ENCODE measurements at regions not wholly inside any gene's neighbourhood (a gene's known extent, or its start where the extent isn't known, plus 50 kb on each side); places are given as distances from the start of the nearest gene placed in this dataset.

DNA sequence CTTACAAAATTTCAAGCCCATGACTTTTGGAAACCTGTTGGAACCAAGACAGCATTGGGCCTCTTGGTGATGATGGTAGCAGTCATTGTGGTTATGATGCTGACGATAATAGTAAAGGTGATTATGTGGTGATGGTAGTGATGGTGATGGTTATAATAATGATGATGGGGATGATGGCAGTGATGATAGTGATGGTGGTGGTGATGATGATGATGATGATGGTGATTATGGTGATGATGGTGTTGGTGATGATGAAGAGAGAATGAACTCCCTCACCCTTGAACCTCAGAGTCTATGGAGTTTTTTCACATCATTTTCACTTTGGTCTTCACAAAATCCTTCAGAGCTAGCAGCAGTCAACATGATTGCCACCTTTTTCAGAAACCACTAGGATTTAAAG, 105.3 kb upstream of the ASIC2 start:
- intact Hi-C loops (cut with DNase I), result no loop called here
- DNase-seq, result no peak

GRCh38 chr17:33401249-33401648, 108.2 kb upstream of the ASIC2 start:
- DNase-seq (no peak), ATAC-seq (ENCODE audit: poor library complexity) (no peak)
- intact Hi-C loops (cut with DNase I), result no loop called here

More for the DNA sequence above, 105.3 kb upstream of the ASIC2 start:
- ATAC-seq (ENCODE audit: poor library complexity), result no peak

DNA sequence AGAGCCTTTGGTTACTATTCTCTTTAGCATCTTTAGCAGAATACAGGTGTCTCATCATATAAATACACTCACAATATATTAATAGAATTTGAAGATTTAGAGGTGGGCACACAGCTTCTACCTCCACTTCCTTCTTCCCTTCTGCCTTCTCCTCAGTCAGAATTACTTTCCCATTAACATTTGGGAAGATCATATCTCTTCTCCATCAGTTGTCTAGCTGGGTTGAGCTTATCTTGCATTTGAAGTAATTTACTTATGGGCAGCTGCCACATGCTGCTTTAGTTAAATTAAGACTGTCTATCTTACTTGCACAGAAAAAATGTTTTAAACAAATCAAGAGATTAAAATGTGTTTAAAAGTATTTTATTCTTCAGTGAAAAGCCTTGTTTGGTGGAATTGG, 110.1 kb upstream of the ASIC2 start:
- ATAC-seq (ENCODE audit: poor library complexity) (no peak), DNase-seq (no peak)
- intact Hi-C loops (cut with DNase I), result no loop called here

GRCh38 chr17:33404070-33404819, 111.2 kb upstream of the ASIC2 start:
- DNase-seq (no peak), ATAC-seq (ENCODE audit: poor library complexity) (no peak)
- intact Hi-C loops (cut with DNase I), result no loop called here

DNA sequence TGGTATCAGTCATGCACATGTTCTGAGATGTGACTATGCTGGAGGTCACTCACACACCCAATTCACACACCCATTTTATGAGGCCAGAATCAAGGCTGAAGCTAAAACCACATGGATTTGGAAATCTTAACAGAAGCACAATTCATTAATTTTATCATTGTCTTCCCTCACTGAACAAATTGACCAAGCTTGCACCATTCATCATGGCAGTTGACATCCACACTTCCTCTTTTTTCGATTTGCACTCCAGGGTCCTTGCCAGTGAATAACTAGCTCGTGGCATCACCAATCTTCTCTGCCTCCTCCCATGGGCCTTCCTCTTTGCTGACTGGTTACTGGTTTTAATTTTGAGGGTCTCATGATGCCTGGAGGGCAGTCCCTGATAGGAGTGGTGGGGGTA, 123.0 kb upstream of the ASIC2 start:
- intact Hi-C loops (cut with DNase I), result no loop called here
- no peak for ATAC-seq (ENCODE audit: poor library complexity)
- DNase-seq, result no peak

DNA sequence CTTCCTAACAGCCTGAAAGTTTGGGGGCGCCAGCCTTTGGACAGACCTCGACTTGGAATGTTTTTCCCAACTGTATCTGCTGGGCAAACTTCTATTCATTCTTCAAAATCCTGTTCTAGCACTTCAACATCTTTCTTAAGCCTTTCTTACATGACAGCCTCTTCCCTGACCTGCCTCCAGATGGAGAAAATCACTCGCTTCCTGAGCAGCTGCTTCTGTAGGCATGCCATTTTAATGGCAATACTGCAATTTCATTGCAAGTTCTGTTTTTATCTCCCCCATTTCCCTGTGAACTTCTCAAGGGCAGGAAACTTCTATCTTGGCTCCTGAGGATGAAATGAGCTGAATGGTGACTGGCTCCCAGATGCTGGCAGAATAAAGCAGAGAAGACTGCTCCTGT, 128.8 kb upstream of the ASIC2 start:
- no peak for DNase-seq
- no peak for ATAC-seq (ENCODE audit: poor library complexity)
- intact Hi-C loops (cut with DNase I), result no loop called here

DNA sequence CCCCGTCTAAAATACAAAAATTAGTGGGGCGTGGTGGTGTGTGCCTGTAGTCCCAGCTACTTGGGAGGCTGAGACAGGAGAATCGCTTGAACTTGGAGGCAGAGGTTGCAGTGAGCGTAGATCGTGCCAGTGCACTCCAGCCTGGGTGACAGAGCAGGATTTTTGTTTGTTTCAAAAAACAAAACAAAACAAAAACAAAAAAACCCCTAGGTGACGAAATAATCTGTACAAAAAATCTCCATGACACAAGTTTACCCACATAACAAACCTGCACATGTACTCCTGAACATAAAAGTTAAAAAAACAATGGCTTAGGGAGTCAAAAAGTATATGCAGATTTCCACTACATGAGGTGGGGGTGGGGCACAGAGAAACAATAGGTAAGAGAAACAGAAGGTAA, 140.5 kb upstream of the ASIC2 start:
- ATAC-seq (ENCODE audit: poor library complexity) (no peak), DNase-seq (no peak)
- intact Hi-C loops (cut with DNase I), result no loop called here

- no peak for ATAC-seq (ENCODE audit: poor library complexity)
- intact Hi-C loops (cut with DNase I), result no loop called here
- no peak for DNase-seq
These were observed 141.7 kb upstream of the ASIC2 start for GRCh38 chr17:33434841-33435240.

GRCh38 chr17:33435721-33436301, 142.7 kb upstream of the ASIC2 start:
- DNase-seq, result no peak
- intact Hi-C loops (cut with DNase I), result no loop called here
- no peak for ATAC-seq (ENCODE audit: poor library complexity)

DNA sequence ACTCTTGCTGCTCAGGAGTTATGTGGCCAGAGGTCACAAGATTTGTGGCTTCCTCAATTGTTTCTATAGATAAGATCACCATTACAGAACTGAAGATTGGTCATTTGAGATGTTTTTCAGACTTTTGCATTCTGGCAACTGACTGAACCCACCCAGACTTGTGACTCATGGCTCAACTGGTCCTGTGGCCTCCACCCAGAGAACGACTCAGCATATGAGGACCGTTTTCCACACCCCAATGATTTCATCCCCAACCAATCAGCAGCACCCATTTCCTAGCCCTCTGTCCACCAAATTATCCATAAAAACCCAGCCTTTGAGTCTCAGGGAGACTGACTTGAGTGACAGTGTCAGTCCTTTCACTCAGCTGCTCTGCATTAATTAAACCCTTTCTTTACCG, 143.2 kb upstream of the ASIC2 start:
- intact Hi-C loops (cut with DNase I), result no loop called here
- ATAC-seq (ENCODE audit: poor library complexity) (no peak), DNase-seq (no peak)

DNA sequence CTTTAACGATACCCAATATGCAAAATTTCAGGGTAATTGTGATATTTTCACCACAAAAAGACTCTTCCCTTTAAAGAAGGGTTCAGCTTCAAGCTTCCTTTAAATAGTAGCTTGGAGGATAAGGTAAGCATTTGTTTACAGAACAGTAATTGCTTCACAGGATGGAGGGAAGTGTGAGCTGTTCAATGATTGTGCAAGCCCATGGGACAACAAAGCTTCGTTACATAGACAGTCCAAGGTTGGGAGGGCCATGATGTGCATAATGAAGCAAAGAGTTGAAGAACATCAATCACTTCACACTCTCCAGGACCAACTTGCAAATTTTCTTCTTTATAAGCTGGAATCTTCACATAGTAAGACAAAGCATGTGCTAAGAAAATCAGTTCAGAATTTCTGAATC, 145.0 kb upstream of the ASIC2 start:
- intact Hi-C loops (cut with DNase I), result no loop called here
- ATAC-seq (ENCODE audit: poor library complexity) (no peak), DNase-seq (no peak)

DNA sequence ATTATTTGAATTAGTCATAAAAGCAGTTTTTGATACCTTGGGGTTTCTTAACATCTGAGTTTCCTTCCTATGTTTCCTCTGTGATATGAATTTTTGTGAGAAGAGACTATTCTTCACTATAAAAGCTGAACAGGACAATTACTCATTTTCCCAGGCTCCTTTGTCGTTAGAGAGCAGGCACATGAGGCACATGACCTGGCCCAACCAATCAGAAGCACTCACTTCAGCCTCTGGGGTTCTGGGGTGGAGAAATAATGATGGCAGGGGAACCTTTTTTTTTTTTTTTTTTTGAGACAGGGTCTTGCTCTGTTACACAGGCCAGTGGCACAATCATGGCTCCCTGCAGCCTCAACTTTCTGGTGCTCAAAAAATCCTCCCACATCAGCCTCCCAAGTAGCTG, 145.5 kb upstream of the ASIC2 start:
- intact Hi-C loops (cut with DNase I), result no loop called here
- no peak for DNase-seq
- ATAC-seq (ENCODE audit: poor library complexity), result no peak

GRCh38 chr17:33442320-33442719, 149.2 kb upstream of the ASIC2 start:
- intact Hi-C loops (cut with DNase I), result no loop called here
- ATAC-seq (ENCODE audit: poor library complexity) (no peak), DNase-seq (no peak)

GRCh38 chr17:33444731-33445130, 151.6 kb upstream of the ASIC2 start:
- intact Hi-C loops (cut with DNase I), result no loop called here
- ATAC-seq (ENCODE audit: poor library complexity), result no peak

GRCh38 chr17:33447090-33447489, 154.0 kb upstream of the ASIC2 start:
- ATAC-seq (ENCODE audit: poor library complexity), result no peak
- DNase-seq, result no peak
- intact Hi-C loops (cut with DNase I), result no loop called here

More at GRCh38 chr17:33444731-33445130, 151.6 kb upstream of the ASIC2 start:
- DNase-seq, result no peak

- ATAC-seq (ENCODE audit: poor library complexity) (no peak), DNase-seq (no peak)
- intact Hi-C loops (cut with DNase I), result no loop called here
These were observed 158.1 kb upstream of the ASIC2 start for GRCh38 chr17:33451221-33451620.

DNA sequence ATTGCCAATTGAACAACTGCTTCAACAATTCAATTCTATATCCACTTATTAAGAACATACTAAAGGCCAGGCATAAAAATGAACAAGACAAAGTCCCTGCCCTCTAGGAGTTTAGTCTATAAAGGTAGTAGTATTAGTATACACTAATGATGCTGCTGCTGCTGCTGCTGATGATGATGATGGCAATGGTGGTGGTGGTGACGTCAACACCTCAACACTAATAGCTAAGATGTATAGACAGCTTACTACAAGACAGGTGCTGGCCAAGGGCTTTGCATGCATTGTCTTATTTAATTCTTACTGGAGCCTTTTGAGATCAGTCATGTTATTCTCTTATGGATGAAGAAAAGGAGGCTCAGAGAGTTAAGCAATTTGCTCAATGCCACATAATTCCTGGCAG, 164.4 kb upstream of the ASIC2 start:
- DNase-seq, result no peak
- intact Hi-C loops (cut with DNase I), result no loop called here
- no peak for ATAC-seq (ENCODE audit: poor library complexity)

- intact Hi-C loops (cut with DNase I), result no loop called here
- no peak for ATAC-seq (ENCODE audit: poor library complexity)
- no peak for DNase-seq
These were observed 166.2 kb upstream of the ASIC2 start for GRCh38 chr17:33459078-33459940.

GRCh38 chr17:33460781-33461450, 167.8 kb upstream of the ASIC2 start:
- intact Hi-C loops (cut with DNase I), result no loop called here
- DNase-seq (no peak), ATAC-seq (ENCODE audit: poor library complexity) (no peak)

Data from Right ventricle myocardium superior (tissue), 1 donor.